Upper lobe of right lung (tissue), 1 donor: ENCODE measurements at regions not wholly inside any gene's neighbourhood (a gene's known extent, or its start where the extent isn't known, plus 50 kb on each side); places are given as distances from the start of the nearest gene placed in this dataset.
"Not testable (repeated sequence)": the region's sequence is repeated elsewhere in the genome, so short reads cannot be mapped to it uniquely, and the experiment has no call there.

Experiments used
- ATAC-seq: fragments of 200-7000 bp; cut with Tn5 transposase; one replicate; pipeline ENCODE4 v1.9.1; 2020; ENCODE audit warnings: mild to moderate bottlenecking, moderate library complexity
- DNase-seq: peaks from one replicate; pipeline ENCODE4 v3.0.0-alpha.2; 2020
- H3K27ac ChIP-seq: fragments of 200-600 bp; one replicate; pipeline ENCODE4 v1.8.0; 2022
- H3K27me3 ChIP-seq: fragments of 200-600 bp; one replicate; pipeline ENCODE4 v1.8.0; 2022; ENCODE audit warnings: mild to moderate bottlenecking
- H3K36me3 ChIP-seq: fragments of 200-600 bp; one replicate; pipeline ENCODE4 v1.8.0; 2022
- H3K4me1 ChIP-seq: fragments of 200-600 bp; one replicate; pipeline ENCODE4 v1.8.0; 2022
- H3K4me3 ChIP-seq: fragments of 200-600 bp; one replicate; pipeline ENCODE4 v1.8.0; 2022; ENCODE audit warnings: mild to moderate bottlenecking
- H3K9me3 ChIP-seq: fragments of 200-600 bp; one replicate; pipeline ENCODE4 v1.8.0; 2022
- intact Hi-C: fragments of 100-400 bp; cut with DNase I; formaldehyde crosslinking; loops from one replicate; pipeline ENCODE4 v1.11.0; 2022
- TF ChIP-seq, protein P1 (sequence below): fragments of 200-600 bp; IDR thresholded peaks from one replicate; pipeline ENCODE4 v1.8.0; 2022; ENCODE audit warnings: antibody characterized with exemption
- donor health status: DM: no; HTN: yes; CAD: no; lungs with severe emphysema.

DNA sequence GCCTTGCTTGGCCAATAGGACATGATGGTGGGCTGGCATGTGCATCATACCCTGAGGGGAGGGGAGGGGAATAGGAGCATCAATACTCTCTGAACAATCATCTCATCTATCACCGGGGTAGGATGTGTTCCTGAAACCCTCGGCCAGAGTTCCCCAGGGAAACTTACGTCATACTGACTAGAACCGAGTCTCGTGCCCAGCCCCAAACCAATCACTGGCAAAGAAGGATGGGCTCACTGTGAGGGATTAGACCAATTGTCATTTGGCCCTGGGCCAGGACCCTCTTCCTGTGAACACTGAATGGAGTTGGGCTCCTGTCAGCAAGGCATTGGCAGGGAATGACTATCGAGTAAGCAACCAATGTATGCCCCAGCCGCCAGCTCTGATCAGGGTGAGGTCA is 261.5 kb downstream of the MYCN start:
- intact Hi-C loops = no loop called here
- no peak for ATAC-seq
- Histone ChIP-seq H3K36me3 (no peaks in the 10 kb centered on the region), H3K4me1 (no peaks in the 10 kb centered on the region), H3K27me3 (no peaks in the 10 kb centered on the region), H3K9me3 (no peaks in the 10 kb centered on the region), H3K27ac (no peak overlapping the region), H3K4me3 (no peak overlapping the region)
- TF ChIP-seq, protein P1, sequence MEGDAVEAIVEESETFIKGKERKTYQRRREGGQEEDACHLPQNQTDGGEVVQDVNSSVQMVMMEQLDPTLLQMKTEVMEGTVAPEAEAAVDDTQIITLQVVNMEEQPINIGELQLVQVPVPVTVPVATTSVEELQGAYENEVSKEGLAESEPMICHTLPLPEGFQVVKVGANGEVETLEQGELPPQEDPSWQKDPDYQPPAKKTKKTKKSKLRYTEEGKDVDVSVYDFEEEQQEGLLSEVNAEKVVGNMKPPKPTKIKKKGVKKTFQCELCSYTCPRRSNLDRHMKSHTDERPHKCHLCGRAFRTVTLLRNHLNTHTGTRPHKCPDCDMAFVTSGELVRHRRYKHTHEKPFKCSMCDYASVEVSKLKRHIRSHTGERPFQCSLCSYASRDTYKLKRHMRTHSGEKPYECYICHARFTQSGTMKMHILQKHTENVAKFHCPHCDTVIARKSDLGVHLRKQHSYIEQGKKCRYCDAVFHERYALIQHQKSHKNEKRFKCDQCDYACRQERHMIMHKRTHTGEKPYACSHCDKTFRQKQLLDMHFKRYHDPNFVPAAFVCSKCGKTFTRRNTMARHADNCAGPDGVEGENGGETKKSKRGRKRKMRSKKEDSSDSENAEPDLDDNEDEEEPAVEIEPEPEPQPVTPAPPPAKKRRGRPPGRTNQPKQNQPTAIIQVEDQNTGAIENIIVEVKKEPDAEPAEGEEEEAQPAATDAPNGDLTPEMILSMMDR = no peak
- no peak for DNase-seq

DNA sequence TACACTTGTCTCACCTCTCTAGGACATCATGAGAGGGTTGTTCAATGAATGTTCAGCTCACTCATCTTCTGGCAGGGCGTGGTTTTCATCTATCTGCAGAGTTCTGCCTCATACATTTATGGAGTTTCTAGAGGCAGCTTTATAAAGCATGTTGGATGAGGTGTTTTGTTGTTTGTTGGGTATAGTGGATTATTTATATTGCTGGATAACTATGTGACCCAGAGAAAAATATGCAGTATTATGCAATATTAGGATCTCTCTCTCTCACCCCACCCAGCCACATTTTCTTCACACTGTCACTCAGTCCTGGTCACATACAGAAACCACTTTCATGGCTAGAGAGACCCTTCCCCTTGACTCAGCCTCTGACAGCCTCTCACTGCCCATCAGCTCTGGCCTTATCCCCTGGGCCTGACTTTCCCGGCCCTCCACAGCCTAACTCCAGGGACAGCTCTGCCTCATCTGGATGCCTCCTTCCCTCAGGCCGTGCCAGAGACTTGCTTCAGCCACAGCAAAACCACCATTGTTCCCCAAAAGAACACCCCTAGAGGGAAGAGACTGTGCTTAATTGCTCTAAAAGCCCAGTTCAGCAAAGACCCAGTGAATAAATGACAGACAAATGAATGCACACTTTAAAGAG is 260.3 kb downstream of the MYCN start:
- intact Hi-C loops = no loop called here
- no peaks in the 10 kb centered on the region for H3K27me3 ChIP-seq
- H3K4me3 ChIP-seq = no peak overlapping the region
- no peaks in the 10 kb centered on the region for H3K9me3 ChIP-seq
- DNase-seq (no peak), ATAC-seq (no peak)
- TF ChIP-seq, protein P1 = no peak
- no peaks in the 10 kb centered on the region for H3K4me1 ChIP-seq
- no peak overlapping the region for H3K27ac ChIP-seq
- no peaks in the 10 kb centered on the region for H3K36me3 ChIP-seq

GRCh38 chr2:16199882-16200553 is 259.7 kb downstream of the MYCN start:
- TF ChIP-seq, protein P1 = no peak
- no peak for DNase-seq
- no peaks in the 10 kb centered on the region for H3K9me3 ChIP-seq
- ATAC-seq = no peak
- intact Hi-C loops = no loop called here
- no peak overlapping the region for H3K27ac ChIP-seq
- no peaks in the 10 kb centered on the region for H3K36me3 ChIP-seq
- no peaks in the 10 kb centered on the region for H3K4me1 ChIP-seq
- no peak overlapping the region for H3K4me3 ChIP-seq
- H3K27me3 ChIP-seq = no peaks in the 10 kb centered on the region

- H3K27ac ChIP-seq, DNase-seq, intact Hi-C loops, H3K36me3 ChIP-seq, H3K4me3 ChIP-seq, ATAC-seq, H3K4me1 ChIP-seq, H3K9me3 ChIP-seq, H3K27me3 ChIP-seq: not testable (repeated sequence)
Observed at GRCh38 chr2:16199241-16199640, 258.9 kb downstream of the MYCN start.

- no peak for DNase-seq
- no peak for ATAC-seq
- no peaks in the 10 kb centered on the region for H3K36me3 ChIP-seq
- H3K4me1 ChIP-seq = no peaks in the 10 kb centered on the region
- no peaks in the 10 kb centered on the region for H3K27me3 ChIP-seq
- intact Hi-C loops = no loop called here
- TF ChIP-seq, protein P1 = no peak
- no peaks in the 10 kb centered on the region for H3K9me3 ChIP-seq
- no peak overlapping the region for H3K27ac ChIP-seq
- H3K4me3 ChIP-seq = no peak overlapping the region
Observed at GRCh38 chr2:16198166-16198912, 258.0 kb downstream of the MYCN start.

DNA sequence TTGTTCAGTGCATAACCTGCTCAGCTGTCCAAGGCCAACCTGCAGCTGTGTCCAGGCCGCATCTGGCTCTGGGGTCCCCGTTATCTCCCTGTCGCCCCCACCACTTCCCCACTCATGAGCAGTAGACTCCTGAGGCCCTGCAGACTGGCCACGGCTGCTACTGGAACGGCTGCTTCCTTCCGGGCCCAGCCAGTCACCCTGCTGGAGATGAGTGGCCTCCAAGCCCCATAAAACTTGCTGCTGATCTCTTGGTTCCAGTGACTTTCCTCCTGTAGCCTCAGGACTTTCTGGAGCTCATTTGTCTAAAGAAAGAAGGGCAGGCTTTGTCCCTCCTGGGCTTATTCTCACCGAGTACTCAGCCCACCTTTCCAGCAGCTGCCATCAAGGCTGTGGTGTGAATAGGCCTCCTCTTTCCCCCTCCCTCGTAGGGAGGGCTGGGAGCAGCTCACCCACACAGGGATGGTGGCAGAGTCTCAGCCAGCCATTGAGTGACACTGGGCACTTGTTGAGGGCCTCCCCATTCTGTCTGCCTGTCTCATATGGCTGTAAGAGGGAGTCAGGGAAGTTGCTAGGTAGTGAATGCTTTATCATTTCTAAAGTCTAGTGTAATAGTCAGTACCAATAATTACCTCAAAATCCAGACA is 257.3 kb downstream of the MYCN start:
- H3K27me3 ChIP-seq = no peaks in the 10 kb centered on the region
- no peaks in the 10 kb centered on the region for H3K4me1 ChIP-seq
- no peaks in the 10 kb centered on the region for H3K9me3 ChIP-seq
- TF ChIP-seq, protein P1 = no peak
- H3K4me3 ChIP-seq = no peak overlapping the region
- H3K27ac ChIP-seq = no peak overlapping the region
- no peaks in the 10 kb centered on the region for H3K36me3 ChIP-seq
- intact Hi-C loops = no loop called here
- ATAC-seq (no peak), DNase-seq (no peak)
